ENCODE measurements at regions not wholly inside any gene's neighbourhood (a gene's known extent, or its start where the extent isn't known, plus 50 kb on each side); places are given as distances from the start of the nearest gene placed in this dataset.
A peak's percentile ranks its signal among the peaks of the same experiment; 100 is the strongest.

GRCh38 chr4:30801876-30802275 is 81.7 kb downstream of the PCDH7 start:
- Histone ChIP-seq H3K27ac (no peak overlapping the region), H3K4me3 (no peak overlapping the region), H3K9me3 (no peaks in the 10 kb centered on the region), H3K4me1 (no peaks in the 10 kb centered on the region), H3K27me3 (no peaks in the 10 kb centered on the region), H3K36me3 (no peaks in the 10 kb centered on the region)
- WGBS, 2 donors: 73 to 93% methylated on average over 2 of the region's 2 CpGs
- ATAC-seq (ENCODE audit: low FRiP score in 2 of 2): no peak
- no peak for TF ChIP-seq POLR2A (IDR thresholded peaks at IDR 0.05)
- no peak for DNase-seq

DNA sequence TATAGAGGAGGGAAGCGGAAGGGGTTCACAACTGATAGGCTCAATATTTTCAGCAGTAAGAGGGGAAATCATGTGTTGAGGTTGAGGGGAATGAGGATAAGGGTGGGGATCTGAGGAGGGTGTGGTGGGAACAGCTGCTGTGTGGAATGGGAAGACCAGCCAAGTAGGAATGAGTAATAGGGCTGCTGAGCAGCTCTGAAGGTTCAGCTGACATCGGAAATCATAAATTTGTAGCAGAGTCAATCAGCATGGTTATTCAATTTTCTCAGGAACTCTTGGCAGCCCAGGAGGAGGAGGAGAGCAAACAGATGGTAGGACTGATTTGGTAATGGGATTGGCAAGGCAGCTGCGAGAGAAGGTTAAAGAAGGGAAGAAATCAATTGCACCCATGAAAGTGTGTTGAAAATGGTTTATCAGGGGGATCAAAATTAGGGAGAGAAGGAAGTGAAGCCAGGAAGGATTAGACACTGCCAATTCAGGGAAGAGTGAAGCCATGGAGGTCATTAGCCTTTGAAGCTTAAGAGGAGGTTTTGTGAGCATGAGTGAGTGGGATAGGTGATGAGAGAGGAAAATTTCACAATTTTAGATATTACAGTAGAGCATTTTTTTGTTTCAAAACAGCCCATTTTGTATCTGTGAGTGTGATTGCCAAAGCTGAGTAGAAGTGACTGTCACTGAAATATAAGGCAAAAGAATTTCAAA is 82.6 kb downstream of the PCDH7 start:
- Histone ChIP-seq H3K4me1 (no peaks in the 10 kb centered on the region), H3K27me3 (no peaks in the 10 kb centered on the region), H3K4me3 (no peak overlapping the region), H3K27ac (no peak overlapping the region), H3K36me3 (no peaks in the 10 kb centered on the region), H3K9me3 (no peaks in the 10 kb centered on the region)
- TF ChIP-seq POLR2AphosphoS5 (IDR thresholded peaks at IDR 0.05) (no peak), POLR2A (IDR thresholded peaks at IDR 0.05) (no peak)
- DNase-seq (no peak), ATAC-seq (ENCODE audit: low FRiP score in 2 of 2) (peak in 1 of 2 donors; percentile 89)
- 80 to 81% methylated on average over 3 of the region's 3 CpGs for WGBS, 2 donors

- TF ChIP-seq EP300 (IDR thresholded peaks at IDR 0.05): no peak
- no peak for TF ChIP-seq POLR2A (IDR thresholded peaks at IDR 0.05)
- no peak for TF ChIP-seq POLR2AphosphoS5 (IDR thresholded peaks at IDR 0.05)
- TF ChIP-seq, protein P1, sequence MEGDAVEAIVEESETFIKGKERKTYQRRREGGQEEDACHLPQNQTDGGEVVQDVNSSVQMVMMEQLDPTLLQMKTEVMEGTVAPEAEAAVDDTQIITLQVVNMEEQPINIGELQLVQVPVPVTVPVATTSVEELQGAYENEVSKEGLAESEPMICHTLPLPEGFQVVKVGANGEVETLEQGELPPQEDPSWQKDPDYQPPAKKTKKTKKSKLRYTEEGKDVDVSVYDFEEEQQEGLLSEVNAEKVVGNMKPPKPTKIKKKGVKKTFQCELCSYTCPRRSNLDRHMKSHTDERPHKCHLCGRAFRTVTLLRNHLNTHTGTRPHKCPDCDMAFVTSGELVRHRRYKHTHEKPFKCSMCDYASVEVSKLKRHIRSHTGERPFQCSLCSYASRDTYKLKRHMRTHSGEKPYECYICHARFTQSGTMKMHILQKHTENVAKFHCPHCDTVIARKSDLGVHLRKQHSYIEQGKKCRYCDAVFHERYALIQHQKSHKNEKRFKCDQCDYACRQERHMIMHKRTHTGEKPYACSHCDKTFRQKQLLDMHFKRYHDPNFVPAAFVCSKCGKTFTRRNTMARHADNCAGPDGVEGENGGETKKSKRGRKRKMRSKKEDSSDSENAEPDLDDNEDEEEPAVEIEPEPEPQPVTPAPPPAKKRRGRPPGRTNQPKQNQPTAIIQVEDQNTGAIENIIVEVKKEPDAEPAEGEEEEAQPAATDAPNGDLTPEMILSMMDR (IDR thresholded peaks at IDR 0.05): no peak
- H3K27me3 ChIP-seq: no peaks in the 10 kb centered on the region
- no peaks in the 10 kb centered on the region for H3K4me1 ChIP-seq
- H3K27ac ChIP-seq: no peak overlapping the region
- no peak overlapping the region for H3K4me3 ChIP-seq
- DNase-seq: no peak
- ATAC-seq (ENCODE audit: low FRiP score in 2 of 2): no peak
- H3K9me3 ChIP-seq: no peaks in the 10 kb centered on the region
- no peaks in the 10 kb centered on the region for H3K36me3 ChIP-seq
Measured at GRCh38 chr4:30808276-30808675, 88.1 kb downstream of the PCDH7 start.

- Histone ChIP-seq H3K36me3 (no peaks in the 10 kb centered on the region), H3K4me3 (no peak overlapping the region), H3K9me3 (no peaks in the 10 kb centered on the region), H3K4me1 (no peaks in the 10 kb centered on the region), H3K27ac (no peak overlapping the region), H3K27me3 (no peaks in the 10 kb centered on the region)
- WGBS, 2 donors: 57 to 58% methylated on average over 2 of the region's 2 CpGs
- no peak for TF ChIP-seq POLR2AphosphoS5 (IDR thresholded peaks at IDR 0.05)
- TF ChIP-seq, protein P1 (IDR thresholded peaks at IDR 0.05): no peak
- no peak for TF ChIP-seq EP300 (IDR thresholded peaks at IDR 0.05)
- ATAC-seq (ENCODE audit: low FRiP score in 2 of 2): no peak
- no peak for DNase-seq
Measured at GRCh38 chr4:30811296-30811695, 91.1 kb downstream of the PCDH7 start.

DNA sequence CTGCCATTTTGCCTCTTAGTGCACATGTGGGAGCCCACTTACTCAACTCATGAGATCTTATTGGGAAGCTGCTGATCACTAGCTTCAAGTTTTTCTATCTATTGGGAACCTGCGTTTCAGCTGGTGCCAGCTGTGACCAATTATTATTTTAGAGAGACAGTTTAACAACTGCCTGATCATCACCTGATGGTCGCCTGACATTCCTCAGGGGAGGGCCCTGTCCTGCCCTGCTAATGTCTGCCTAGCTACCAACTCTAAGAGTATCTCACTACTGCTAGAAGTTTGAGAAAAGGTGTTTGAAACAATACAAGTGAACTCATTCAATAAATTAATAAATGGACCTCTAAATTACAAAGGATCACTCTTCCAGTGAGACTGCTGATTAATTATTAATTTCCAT is 95.5 kb downstream of the PCDH7 start:
- Histone ChIP-seq H3K4me1 (no peaks in the 10 kb centered on the region), H3K27me3 (no peaks in the 10 kb centered on the region), H3K9me3 (no peaks in the 10 kb centered on the region), H3K36me3 (no peaks in the 10 kb centered on the region), H3K4me3 (no peak overlapping the region), H3K27ac (no peak overlapping the region)
- DNase-seq (no peak), ATAC-seq (ENCODE audit: low FRiP score in 2 of 2) (no peak)
- TF ChIP-seq POLR2AphosphoS5 (IDR thresholded peaks at IDR 0.05): no peak
- no peak for TF ChIP-seq EP300 (IDR thresholded peaks at IDR 0.05)
- TF ChIP-seq, protein P1 (IDR thresholded peaks at IDR 0.05): no peak
- TF ChIP-seq POLR2A (IDR thresholded peaks at IDR 0.05): no peak
- WGBS, 2 donors: 64 to 75% methylated on average over 2 of the region's 2 CpGs

DNA sequence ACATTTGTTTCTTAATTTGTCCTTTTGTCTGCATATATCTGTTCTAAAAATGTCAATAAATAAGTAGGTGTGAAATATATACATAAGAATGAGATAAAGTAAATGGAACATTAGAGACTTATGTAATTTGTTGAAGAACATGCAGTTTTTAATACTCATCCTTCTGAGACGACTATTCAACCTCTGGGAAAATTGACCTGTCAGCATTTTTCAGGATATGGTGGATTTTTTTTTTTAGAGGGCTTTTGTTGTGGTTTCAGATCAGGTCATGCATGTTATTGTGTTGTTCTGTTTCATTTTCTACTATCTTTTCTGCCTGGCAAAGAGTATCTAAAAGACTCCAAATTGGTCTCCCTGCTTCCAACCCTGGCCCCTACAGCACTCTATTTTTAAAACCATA is 97.3 kb downstream of the PCDH7 start:
- DNase-seq: no peak
- Histone ChIP-seq H3K9me3 (no peaks in the 10 kb centered on the region), H3K4me3 (no peak overlapping the region), H3K4me1 (no peaks in the 10 kb centered on the region), H3K27ac (no peak overlapping the region), H3K27me3 (no peaks in the 10 kb centered on the region), H3K36me3 (no peaks in the 10 kb centered on the region)
- WGBS, 2 donors: 39 to 55% methylated on average over 1 of the region's 1 CpG
- TF ChIP-seq EP300 (IDR thresholded peaks at IDR 0.05): no peak
- TF ChIP-seq POLR2A (IDR thresholded peaks at IDR 0.05): no peak
- TF ChIP-seq POLR2AphosphoS5 (IDR thresholded peaks at IDR 0.05): no peak
- TF ChIP-seq, protein P1 (IDR thresholded peaks at IDR 0.05): no peak
- no peak for ATAC-seq (ENCODE audit: low FRiP score in 2 of 2)
